ENCODE measurements at regions not wholly inside any gene's neighbourhood (a gene's known extent, or its start where the extent isn't known, plus 50 kb on each side); places are given as distances from the start of the nearest gene placed in this dataset.

DNA sequence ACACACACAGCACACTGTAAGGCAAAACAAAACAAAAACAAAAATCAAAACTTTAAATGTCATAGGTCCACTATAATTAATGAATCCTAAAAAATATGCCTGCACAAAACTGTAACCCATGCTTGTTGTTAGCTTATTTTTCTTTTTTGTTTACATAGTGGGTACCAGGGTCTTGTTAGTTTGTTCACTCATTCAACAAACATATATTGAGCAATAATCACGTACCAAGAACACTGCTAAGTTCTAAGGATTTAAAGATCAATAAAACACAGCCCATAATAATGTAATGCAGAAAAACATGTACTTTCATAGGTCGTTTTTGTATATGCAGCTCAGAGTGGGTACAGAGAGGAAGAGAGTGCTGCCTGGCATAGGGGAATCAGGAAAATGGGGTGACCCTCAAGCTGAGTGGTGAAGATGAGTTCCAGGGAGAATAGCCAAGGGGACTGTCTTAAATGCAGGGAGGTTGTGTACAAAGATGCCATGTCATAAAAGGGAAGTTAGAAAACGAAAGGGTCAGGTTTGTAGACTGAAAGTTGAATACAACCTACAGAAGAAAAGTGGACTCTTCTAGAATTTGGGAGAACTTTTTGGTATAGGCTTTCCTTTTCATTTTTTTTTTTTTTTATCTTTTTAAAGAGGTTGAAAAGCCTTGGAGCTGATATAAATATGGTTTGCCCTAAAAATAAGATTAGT, 113.3 kb upstream of the TBX18 start:
- ATAC-seq (ENCODE audit: low read depth): no peak
- H4K20me1 ChIP-seq (ENCODE audit: control insufficient read depth, insufficient read depth, low read length, poor library complexity, severe bottlenecking): no peaks in the 10 kb centered on the region
- no peak overlapping the region for H2AFZ ChIP-seq (ENCODE audit: insufficient read depth, low read depth, low read length, poor library complexity, severe bottlenecking)
- intact Hi-C loops (cut with micrococcal nuclease): no loop called here
- no peaks in the 10 kb centered on the region for H3K36me3 ChIP-seq (replicated peaks in 1 of 2; ENCODE audit: control extremely low read depth in 1 of 2, control insufficient read depth in 1 of 2, extremely low read depth in 1 of 2, insufficient read depth in 2 of 2, low read length in 1 of 2)
- H3K27ac ChIP-seq (ENCODE audit: low read length in 2 of 2): no peak overlapping the region
- no peaks in the 10 kb centered on the region for H3K79me2 ChIP-seq (ENCODE audit: control insufficient read depth, insufficient read depth, low read length)
- H3K4me2 ChIP-seq (replicated peaks; ENCODE audit: low read depth, low read length, poor library complexity, severe bottlenecking): no peak overlapping the region
- no peak overlapping the region for H3K4me3 Mint-ChIP-seq
- no peaks in the 10 kb centered on the region for H3K27me3 ChIP-seq (replicated peaks in 1 of 4; ENCODE audit: control extremely low read depth in 1 of 4, control insufficient read depth in 3 of 4, insufficient read depth in 4 of 4, low read length in 3 of 4)
- no peaks in the 10 kb centered on the region for H3K4me1 ChIP-seq (ENCODE audit: control insufficient read depth in 2 of 2, insufficient read depth in 2 of 2, low read length in 2 of 2)
- H3K27me3 Mint-ChIP-seq: no peaks in the 10 kb centered on the region
- peaks cover 0 to 4% (median 0%) of the 10 kb centered on the region in 3 donors for H3K9me3 ChIP-seq (ENCODE audit: control extremely low read depth in 1 of 3, control insufficient read depth in 2 of 3, insufficient read depth in 1 of 3, low read length in 2 of 3)
- H3K9ac ChIP-seq (ENCODE audit: low read length): no peak overlapping the region
- CTCF ChIA-PET: no interaction called here
- WGBS (ENCODE audit: insufficient coverage): 43% methylated on average over 1 of the region's 3 CpGs
- no peak overlapping the region for H3K27ac Mint-ChIP-seq
- POLR2A ChIA-PET: no interaction called here
- no peaks in the 10 kb centered on the region for H3K4me1 Mint-ChIP-seq
- no peaks in the 10 kb centered on the region for H3K9me3 Mint-ChIP-seq (ENCODE audit: insufficient read depth)
- H3K4me3 ChIP-seq (ENCODE audit: control extremely low read depth in 1 of 5, extremely low read depth in 1 of 5, insufficient read depth in 1 of 5, low read depth in 2 of 5, low read length in 4 of 5): no peak overlapping the region
- TF ChIP-seq EZH2 (IDR thresholded peaks at IDR 0.05; ENCODE audit: borderline replicate concordance, insufficient read depth, low read depth, low read length, poor library complexity, severe bottlenecking): no peak
- TF ChIP-seq, protein P1, sequence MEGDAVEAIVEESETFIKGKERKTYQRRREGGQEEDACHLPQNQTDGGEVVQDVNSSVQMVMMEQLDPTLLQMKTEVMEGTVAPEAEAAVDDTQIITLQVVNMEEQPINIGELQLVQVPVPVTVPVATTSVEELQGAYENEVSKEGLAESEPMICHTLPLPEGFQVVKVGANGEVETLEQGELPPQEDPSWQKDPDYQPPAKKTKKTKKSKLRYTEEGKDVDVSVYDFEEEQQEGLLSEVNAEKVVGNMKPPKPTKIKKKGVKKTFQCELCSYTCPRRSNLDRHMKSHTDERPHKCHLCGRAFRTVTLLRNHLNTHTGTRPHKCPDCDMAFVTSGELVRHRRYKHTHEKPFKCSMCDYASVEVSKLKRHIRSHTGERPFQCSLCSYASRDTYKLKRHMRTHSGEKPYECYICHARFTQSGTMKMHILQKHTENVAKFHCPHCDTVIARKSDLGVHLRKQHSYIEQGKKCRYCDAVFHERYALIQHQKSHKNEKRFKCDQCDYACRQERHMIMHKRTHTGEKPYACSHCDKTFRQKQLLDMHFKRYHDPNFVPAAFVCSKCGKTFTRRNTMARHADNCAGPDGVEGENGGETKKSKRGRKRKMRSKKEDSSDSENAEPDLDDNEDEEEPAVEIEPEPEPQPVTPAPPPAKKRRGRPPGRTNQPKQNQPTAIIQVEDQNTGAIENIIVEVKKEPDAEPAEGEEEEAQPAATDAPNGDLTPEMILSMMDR (IDR thresholded peaks at IDR 0.05): no peak
- no peak for DNase-seq

GRCh38 chr6:84876723-84877514, 112.5 kb upstream of the TBX18 start:
- no peak overlapping the region for H3K27ac Mint-ChIP-seq
- no peak for ATAC-seq (ENCODE audit: low read depth)
- no peaks in the 10 kb centered on the region for H3K27me3 Mint-ChIP-seq

More at GRCh38 chr6:84876723-84877514, 112.5 kb upstream of the TBX18 start:
- TF ChIP-seq, protein P1 (IDR thresholded peaks at IDR 0.05): no peak
- no peak for TF ChIP-seq EZH2 (IDR thresholded peaks at IDR 0.05; ENCODE audit: borderline replicate concordance, insufficient read depth, low read depth, low read length, poor library complexity, severe bottlenecking)
- Histone ChIP-seq H3K4me3 (ENCODE audit: control extremely low read depth in 1 of 5, extremely low read depth in 1 of 5, insufficient read depth in 1 of 5, low read depth in 2 of 5, low read length in 4 of 5) (no peak overlapping the region), H3K36me3 (replicated peaks in 1 of 2; ENCODE audit: control extremely low read depth in 1 of 2, control insufficient read depth in 1 of 2, extremely low read depth in 1 of 2, insufficient read depth in 2 of 2, low read length in 1 of 2) (no peaks in the 10 kb centered on the region), H3K79me2 (ENCODE audit: control insufficient read depth, insufficient read depth, low read length) (no peaks in the 10 kb centered on the region), H3K27me3 (replicated peaks in 1 of 4; ENCODE audit: control extremely low read depth in 1 of 4, control insufficient read depth in 3 of 4, insufficient read depth in 4 of 4, low read length in 3 of 4) (no peaks in the 10 kb centered on the region), H3K27ac (ENCODE audit: low read length in 2 of 2) (no peak overlapping the region), H3K9ac (ENCODE audit: low read length) (no peak overlapping the region), H3K4me1 (ENCODE audit: control insufficient read depth in 2 of 2, insufficient read depth in 2 of 2, low read length in 2 of 2) (no peaks in the 10 kb centered on the region), H4K20me1 (ENCODE audit: control insufficient read depth, insufficient read depth, low read length, poor library complexity, severe bottlenecking) (no peaks in the 10 kb centered on the region), H3K9me3 (ENCODE audit: control extremely low read depth in 1 of 3, control insufficient read depth in 2 of 3, insufficient read depth in 1 of 3, low read length in 2 of 3) (peaks cover 0 to 4% (median 0%) of the 10 kb centered on the region in 3 donors), H2AFZ (ENCODE audit: insufficient read depth, low read depth, low read length, poor library complexity, severe bottlenecking) (no peak overlapping the region), H3K4me2 (replicated peaks; ENCODE audit: low read depth, low read length, poor library complexity, severe bottlenecking) (no peak overlapping the region)
- no peaks in the 10 kb centered on the region for H3K9me3 Mint-ChIP-seq (ENCODE audit: insufficient read depth)
- DNase-seq: no peak
- H3K4me3 Mint-ChIP-seq: no peak overlapping the region
- ChIA-PET POLR2A (no interaction called here), CTCF (no interaction called here)
- H3K4me1 Mint-ChIP-seq: no peaks in the 10 kb centered on the region
- intact Hi-C loops (cut with micrococcal nuclease): no loop called here
- WGBS (ENCODE audit: insufficient coverage): no CpG with 5 or more reads among the region's 2 CpGs

Measured in B cell (primary cell).